Body of pancreas (tissue), 4 donors: ENCODE measurements at regions not wholly inside any gene's neighbourhood (a gene's known extent, or its start where the extent isn't known, plus 50 kb on each side); places are given as distances from the start of the nearest gene placed in this dataset.

ENCODE experiments used
- CTCF ChIP-seq, 7 experiments: fragments of 450-650 bp in 4 of 7; fragments of 200-600 bp in 3 of 7; sonication (generic) in 3 of 7; IDR thresholded peaks; one replicate each; pipeline ENCODE4 v1.5.1; 2016 to 2019; ENCODE audit warnings: antibody characterized with exemption in 7 of 7
- POLR2A ChIP-seq, 3 donors: fragments of 450-650 bp; IDR thresholded peaks; one replicate each; pipeline ENCODE4 v1.6.1; 2016; ENCODE audit warnings: antibody characterized with exemption in 3 of 3, mild to moderate bottlenecking in 2 of 3

GRCh38 chr1:229908689-229909088 lies 158.3 kb upstream of the GALNT2 start:
- TF ChIP-seq CTCF (IDR thresholded peaks at IDR 0.05): no peak
- TF ChIP-seq POLR2A (IDR thresholded peaks at IDR 0.05): no peak
